ENCODE measurements at regions not wholly inside any gene's neighbourhood (a gene's known extent, or its start where the extent isn't known, plus 50 kb on each side); places are given as distances from the start of the nearest gene placed in this dataset.

DNA sequence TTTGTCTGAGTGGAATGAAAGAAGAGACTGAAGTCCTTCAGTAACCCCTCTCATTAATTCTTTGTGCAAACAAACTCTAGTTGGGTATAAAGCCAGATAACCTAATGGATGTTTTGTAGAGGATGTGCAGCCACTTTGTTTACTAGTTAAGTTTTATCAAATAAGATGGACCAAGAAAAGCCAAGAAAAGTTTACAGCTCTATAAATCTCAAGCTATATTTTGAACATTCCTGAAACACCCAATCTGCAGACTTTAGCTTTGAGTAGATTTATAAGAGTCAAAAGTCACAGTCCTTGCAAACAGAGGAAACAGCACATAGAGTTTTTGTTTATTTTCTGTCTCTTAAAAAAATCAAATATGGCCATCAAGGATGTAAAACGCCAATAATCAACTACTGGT, 452.9 kb downstream of the SPRY1 start:
- DNase-seq (ENCODE audit: extremely low spot score), result no peak
- TF ChIP-seq ARNT (IDR thresholded peaks at IDR 0.05), result no peak
- ChIA-PET POLR2A (no interaction called here), CTCF (no interaction called here)

- ChIA-PET CTCF (no interaction called here), POLR2A (no interaction called here)
- no peak for TF ChIP-seq FOXM1 (IDR thresholded peaks at IDR 0.05; ENCODE audit: borderline replicate concordance)
- TF ChIP-seq HDGF (IDR thresholded peaks at IDR 0.05; ENCODE audit: borderline replicate concordance), result no peak
- TF ChIP-seq TARDBP (IDR thresholded peaks at IDR 0.05), result no peak
- TF ChIP-seq SUZ12 (IDR thresholded peaks at IDR 0.05), result no peak
- no peak for TF ChIP-seq CTBP1 (IDR thresholded peaks at IDR 0.05; ENCODE audit: borderline replicate concordance)
- no peak for TF ChIP-seq ELF4 (IDR thresholded peaks at IDR 0.05)
- TF ChIP-seq ARNT (IDR thresholded peaks at IDR 0.05), result no peak
- TF ChIP-seq LEF1 (IDR thresholded peaks at IDR 0.05; ENCODE audit: borderline replicate concordance), result no peak
- no peak for TF ChIP-seq BHLHE40 (IDR thresholded peaks at IDR 0.05; ENCODE audit: borderline replicate concordance)
- TF ChIP-seq, protein P1, sequence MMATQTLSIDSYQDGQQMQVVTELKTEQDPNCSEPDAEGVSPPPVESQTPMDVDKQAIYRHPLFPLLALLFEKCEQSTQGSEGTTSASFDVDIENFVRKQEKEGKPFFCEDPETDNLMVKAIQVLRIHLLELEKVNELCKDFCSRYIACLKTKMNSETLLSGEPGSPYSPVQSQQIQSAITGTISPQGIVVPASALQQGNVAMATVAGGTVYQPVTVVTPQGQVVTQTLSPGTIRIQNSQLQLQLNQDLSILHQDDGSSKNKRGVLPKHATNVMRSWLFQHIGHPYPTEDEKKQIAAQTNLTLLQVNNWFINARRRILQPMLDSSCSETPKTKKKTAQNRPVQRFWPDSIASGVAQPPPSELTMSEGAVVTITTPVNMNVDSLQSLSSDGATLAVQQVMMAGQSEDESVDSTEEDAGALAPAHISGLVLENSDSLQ (IDR thresholded peaks at IDR 0.05), result no peak
- TF ChIP-seq NFRKB (IDR thresholded peaks at IDR 0.05), result no peak
- TF ChIP-seq FOXK2 (IDR thresholded peaks at IDR 0.05), result no peak
- TF ChIP-seq FOXA1 (IDR thresholded peaks at IDR 0.05), result no peak
- TF ChIP-seq SP1 (IDR thresholded peaks at IDR 0.05), result no peak
- no peak for TF ChIP-seq L3MBTL2 (conservative IDR thresholded peaks at IDR 0.05)
- TF ChIP-seq ZNF384 (IDR thresholded peaks at IDR 0.05), result no peak
- DNase-seq (ENCODE audit: extremely low spot score), result no peak
Measured at GRCh38 chr4:123851521-123851920, 454.9 kb downstream of the SPRY1 start.

GRCh38 chr4:123853651-123854050, 457.1 kb downstream of the SPRY1 start:
- ChIA-PET POLR2A (no interaction called here), CTCF (no interaction called here)
- DNase-seq (ENCODE audit: extremely low spot score), result no peak
- TF ChIP-seq TARDBP (IDR thresholded peaks at IDR 0.05) (no peak), FOXK2 (IDR thresholded peaks at IDR 0.05) (no peak)

DNA sequence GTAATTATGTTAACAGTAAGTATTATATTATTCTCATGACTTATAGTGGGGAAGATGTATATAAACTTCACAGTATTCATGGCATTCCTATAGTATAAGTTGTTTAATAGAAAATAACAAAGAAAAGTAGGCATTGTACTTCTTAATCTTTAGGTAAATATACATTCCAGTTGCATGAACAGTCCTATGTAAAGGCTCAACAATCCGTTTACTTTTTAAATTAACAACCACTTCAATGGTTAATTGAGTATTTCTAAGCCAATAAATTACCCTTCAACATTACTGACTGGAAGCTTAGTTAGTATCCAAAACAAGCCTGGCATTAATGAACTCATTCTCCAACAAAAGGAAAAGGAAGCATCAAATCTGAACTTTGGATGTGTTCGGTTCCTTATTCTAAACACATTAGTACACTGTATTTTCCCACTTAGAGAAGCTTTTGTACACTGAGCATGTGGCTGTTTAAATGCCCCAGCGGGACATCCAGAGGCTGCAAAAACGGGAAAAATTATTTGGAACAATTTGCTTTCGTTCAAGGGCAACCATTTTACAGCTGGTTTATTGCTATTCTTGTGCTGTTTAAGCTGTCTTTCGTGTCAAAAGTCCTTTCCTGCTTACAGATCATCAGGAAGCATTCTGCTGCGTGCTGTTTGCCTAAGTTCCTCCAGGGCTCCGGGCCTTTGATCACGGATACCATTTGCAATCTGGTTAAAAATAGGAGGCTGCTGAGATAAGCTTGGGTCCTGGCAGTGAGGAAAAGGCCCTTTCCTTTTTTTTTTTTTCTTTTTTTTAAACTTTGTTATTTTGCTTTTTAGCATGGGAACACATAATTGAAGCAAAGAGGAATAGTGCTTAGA, 460.3 kb downstream of the SPRY1 start:
- CTCF ChIA-PET, result interaction anchor here (1.0 kb wide), 1 partner anchor 40 kb away, joined by 3 read pairs; no protein-coding TSS in a partner anchor
- POLR2A ChIA-PET, result no interaction called here
- peak; percentile 37 for DNase-seq (ENCODE audit: extremely low spot score)
- TF ChIP-seq ZNF384 (IDR thresholded peaks at IDR 0.05) (no peak), TARDBP (IDR thresholded peaks at IDR 0.05) (no peak), HDGF (IDR thresholded peaks at IDR 0.05; ENCODE audit: borderline replicate concordance) (no peak)

DNA sequence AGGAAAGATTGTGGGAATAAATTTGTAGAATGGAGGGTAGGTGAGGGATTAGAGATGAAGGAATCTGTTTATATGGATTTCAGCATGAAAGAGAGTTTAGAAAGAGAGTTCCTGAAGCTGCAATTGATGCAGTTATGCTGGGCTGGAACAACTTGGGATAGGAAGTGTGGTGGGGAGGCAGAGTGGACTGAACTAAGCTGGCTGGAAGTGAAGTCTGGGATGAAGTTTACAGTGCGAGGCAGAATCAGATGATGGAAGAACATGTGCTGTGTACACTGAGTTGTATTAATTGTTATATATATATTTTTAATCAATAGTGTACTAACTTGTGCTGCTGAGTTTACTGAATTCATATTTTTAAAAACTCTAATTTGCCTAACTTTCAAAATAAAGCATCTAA, 461.9 kb downstream of the SPRY1 start:
- no peak for DNase-seq (ENCODE audit: extremely low spot score)
- POLR2A ChIA-PET, result no interaction called here
- TF ChIP-seq TARDBP (IDR thresholded peaks at IDR 0.05) (no peak), FOXK2 (IDR thresholded peaks at IDR 0.05) (no peak), L3MBTL2 (conservative IDR thresholded peaks at IDR 0.05) (no peak), ZNF384 (IDR thresholded peaks at IDR 0.05) (no peak)
- CTCF ChIA-PET, result interaction anchor here (0.5 kb wide), 1 partner anchor 11 kb away, joined by 3 read pairs; no protein-coding TSS in a partner anchor

DNA sequence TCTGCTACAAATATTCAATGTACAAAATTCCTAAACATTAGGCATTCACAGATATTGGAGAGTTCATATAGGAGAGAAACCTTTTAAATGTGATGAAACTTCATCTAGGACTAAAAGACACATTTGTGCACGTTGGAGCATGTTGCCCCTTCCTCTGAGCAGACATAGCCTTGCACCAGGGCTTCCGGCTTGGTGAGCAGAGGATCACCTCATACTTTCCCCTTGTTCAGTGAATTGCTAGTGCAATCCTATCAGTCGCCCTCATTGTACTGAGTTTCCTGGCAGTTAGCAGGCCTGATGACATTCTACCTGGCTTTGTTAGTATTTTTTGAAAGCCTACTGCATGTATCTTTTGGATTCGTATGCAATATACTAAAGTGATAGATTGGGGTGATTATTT, 466.2 kb downstream of the SPRY1 start:
- DNase-seq (ENCODE audit: extremely low spot score), result no peak
- ChIA-PET POLR2A (no interaction called here), CTCF (no interaction called here)
- no peak for TF ChIP-seq SUZ12 (IDR thresholded peaks at IDR 0.05)
- TF ChIP-seq HDGF (IDR thresholded peaks at IDR 0.05; ENCODE audit: borderline replicate concordance), result no peak
- no peak for TF ChIP-seq SP1 (IDR thresholded peaks at IDR 0.05)
- TF ChIP-seq FOXM1 (IDR thresholded peaks at IDR 0.05; ENCODE audit: borderline replicate concordance), result no peak
- TF ChIP-seq ARNT (IDR thresholded peaks at IDR 0.05), result no peak
- no peak for TF ChIP-seq ELF4 (IDR thresholded peaks at IDR 0.05)
- TF ChIP-seq, protein P1 (IDR thresholded peaks at IDR 0.05), result no peak
- TF ChIP-seq ZNF384 (IDR thresholded peaks at IDR 0.05), result no peak
- TF ChIP-seq LEF1 (IDR thresholded peaks at IDR 0.05; ENCODE audit: borderline replicate concordance), result no peak
- no peak for TF ChIP-seq CTBP1 (IDR thresholded peaks at IDR 0.05; ENCODE audit: borderline replicate concordance)
- no peak for TF ChIP-seq NFRKB (IDR thresholded peaks at IDR 0.05)
- TF ChIP-seq FOXA1 (IDR thresholded peaks at IDR 0.05), result no peak
- no peak for TF ChIP-seq TARDBP (IDR thresholded peaks at IDR 0.05)
- TF ChIP-seq L3MBTL2 (conservative IDR thresholded peaks at IDR 0.05), result no peak
- TF ChIP-seq FOXK2 (IDR thresholded peaks at IDR 0.05), result no peak
- TF ChIP-seq BHLHE40 (IDR thresholded peaks at IDR 0.05; ENCODE audit: borderline replicate concordance), result no peak

DNA sequence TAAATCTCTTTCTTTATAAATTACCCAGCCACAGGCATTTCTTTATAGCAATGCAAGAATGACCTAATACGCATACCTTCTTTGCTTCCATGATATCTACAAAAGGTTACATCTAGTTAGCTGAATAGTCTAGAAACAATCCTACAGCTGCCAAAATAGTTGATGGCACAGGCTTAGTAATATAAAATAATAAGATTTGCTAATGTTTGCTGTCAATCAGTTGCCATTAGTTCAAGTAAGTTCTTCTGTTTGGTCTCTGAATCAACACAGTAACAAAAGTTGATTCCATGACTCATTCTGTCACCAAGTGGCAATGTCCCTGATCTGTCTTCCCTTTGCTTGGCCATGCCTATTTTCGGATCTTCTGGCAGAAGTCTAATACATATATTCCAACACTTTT, 470.2 kb downstream of the SPRY1 start:
- POLR2A ChIA-PET, result no interaction called here
- TF ChIP-seq FOXM1 (IDR thresholded peaks at IDR 0.05; ENCODE audit: borderline replicate concordance) (no peak), BHLHE40 (IDR thresholded peaks at IDR 0.05; ENCODE audit: borderline replicate concordance) (no peak), HDGF (IDR thresholded peaks at IDR 0.05; ENCODE audit: borderline replicate concordance) (no peak), SUZ12 (IDR thresholded peaks at IDR 0.05) (no peak), LEF1 (IDR thresholded peaks at IDR 0.05; ENCODE audit: borderline replicate concordance) (no peak), ZNF384 (IDR thresholded peaks at IDR 0.05) (no peak), NFRKB (IDR thresholded peaks at IDR 0.05) (no peak), L3MBTL2 (conservative IDR thresholded peaks at IDR 0.05) (no peak), FOXK2 (IDR thresholded peaks at IDR 0.05) (no peak), CTBP1 (IDR thresholded peaks at IDR 0.05; ENCODE audit: borderline replicate concordance) (no peak), ELF4 (IDR thresholded peaks at IDR 0.05) (no peak), SP1 (IDR thresholded peaks at IDR 0.05) (no peak), ARNT (IDR thresholded peaks at IDR 0.05) (no peak), FOXA1 (IDR thresholded peaks at IDR 0.05) (no peak), TARDBP (IDR thresholded peaks at IDR 0.05) (no peak)
- TF ChIP-seq, protein P1 (IDR thresholded peaks at IDR 0.05), result no peak
- CTCF ChIA-PET, result no interaction called here

More for the DNA sequence above, 470.2 kb downstream of the SPRY1 start:
- no peak for DNase-seq (ENCODE audit: extremely low spot score)
